IMR-90 (cell line): ENCODE measurements at regions not wholly inside any gene's neighbourhood (a gene's known extent, or its start where the extent isn't known, plus 50 kb on each side); places are given as distances from the start of the nearest gene placed in this dataset.

Source experiments
- ATAC-seq: fragments of 200-7000 bp; cut with Tn5 transposase; 2 replicates; pipeline ENCODE4 v1.9.1; 2020; ENCODE audit warnings: low read depth, mild to moderate bottlenecking, moderate library complexity
- BruUV-seq: library from RNA; stranded (reverse); fragments of 400-500 nt; replicated peaks from 2 replicates; lab custom pipeline; 2021; lab: Mats Ljungman, UMichigan
- CTCF ChIA-PET: fragments of 300-600 bp; formaldehyde crosslinking; extraction: SDS; loops from one replicate; lab custom pipeline; 2021; ENCODE audit warnings: antibody characterized with exemption; lab: Yijun Ruan, JAX
- POLR2A ChIA-PET: fragments of 300-600 bp; sonication (Branson Sonifier 250); formaldehyde crosslinking; loops from one replicate; lab custom pipeline; 2022; ENCODE audit warnings: antibody characterized with exemption; ENCODE audit not compliant: unreplicated experiment; lab: Charles Lee
- DNase-seq: peaks from one replicate; pipeline ENCODE4 v3.0.0; 2013
- H2AFZ ChIP-seq: replicated peaks from 2 replicates; pipeline ENCODE3; 2013; ENCODE audit warnings: low read length, mild to moderate bottlenecking; ENCODE audit not compliant: poor library complexity
- H2AK5ac ChIP-seq: 2 replicates; pipeline ENCODE4 v1.6.1; 2013; ENCODE audit warnings: low read depth, low read length, inconsistent platforms
- H2AK9ac ChIP-seq: replicated peaks from 2 replicates; pipeline ENCODE3; 2013; ENCODE audit warnings: mild to moderate bottlenecking, low read depth, low read length, moderate library complexity; ENCODE audit not compliant: poor library complexity
- H2BK120ac ChIP-seq: 2 replicates; pipeline ENCODE4 v1.6.1; 2013; ENCODE audit warnings: low read depth, low read length, inconsistent platforms
- H2BK15ac ChIP-seq: 3 replicates; pipeline ENCODE4 v1.6.1; 2013; ENCODE audit warnings: low read depth, low read length, inconsistent platforms
- H2BK20ac ChIP-seq: 2 replicates; pipeline ENCODE4 v1.6.1; 2013; ENCODE audit warnings: low read depth, mild to moderate bottlenecking, inconsistent platforms, low read length, moderate library complexity
- H2BK5ac ChIP-seq: 2 replicates; pipeline ENCODE4 v1.6.1; 2013; ENCODE audit warnings: mild to moderate bottlenecking, low read depth, low read length, inconsistent platforms; ENCODE audit not compliant: poor library complexity, severe bottlenecking
- H3K14ac ChIP-seq: replicated peaks from 2 replicates; pipeline ENCODE4 v1.6.1; 2013; ENCODE audit warnings: low read depth, low read length, inconsistent platforms
- H3K18ac ChIP-seq: 2 replicates; pipeline ENCODE4 v1.6.1; 2013; ENCODE audit warnings: low read depth, low read length, control low read depth
- H3K23ac ChIP-seq: 2 replicates; pipeline ENCODE4 v1.6.1; 2013; ENCODE audit warnings: low read depth, low read length, inconsistent platforms
- H3K27ac ChIP-seq: 2 replicates; pipeline ENCODE4 v1.5.1; 2013; ENCODE audit warnings: mild to moderate bottlenecking, control low read depth, low read length; ENCODE audit not compliant: insufficient read depth
- H3K27me3 ChIP-seq: 2 replicates; pipeline ENCODE4 v1.6.1; 2013; ENCODE audit warnings: low read length; ENCODE audit not compliant: control insufficient read depth, insufficient read depth
- H3K36me3 ChIP-seq: 2 replicates; pipeline ENCODE4 v1.6.1; 2013; ENCODE audit warnings: low read length, mixed read lengths; ENCODE audit not compliant: control insufficient read depth, insufficient read depth
- H3K4ac ChIP-seq: 2 replicates; pipeline ENCODE4 v1.6.1; 2013; ENCODE audit warnings: low read depth, low read length, inconsistent platforms
- H3K4me1 ChIP-seq: 2 replicates; pipeline ENCODE4 v1.6.1; 2013; ENCODE audit warnings: low read length, mixed read lengths; ENCODE audit not compliant: control insufficient read depth, insufficient read depth
- H3K4me2 ChIP-seq: 2 replicates; pipeline ENCODE4 v1.6.1; 2013; ENCODE audit warnings: low read depth, mild to moderate bottlenecking, control low read depth, low read length, moderate library complexity
- H3K4me3 ChIP-seq: 2 replicates; pipeline ENCODE4 v1.5.1; 2013; ENCODE audit warnings: low read depth, mild to moderate bottlenecking, control low read depth, low read length, moderate library complexity; ENCODE audit not compliant: insufficient read depth
- H3K56ac ChIP-seq: 2 replicates; pipeline ENCODE4 v1.6.1; 2013; ENCODE audit warnings: low read length, inconsistent platforms; ENCODE audit not compliant: insufficient read depth; ENCODE audit errors: extremely low read depth
- H3K79me1 ChIP-seq, 2 experiments: 2 replicates each; pipeline ENCODE4 v1.6.1; 2013; ENCODE audit warnings: low read length in 2 of 2, inconsistent platforms in 1 of 2, low read depth in 1 of 2
- H3K9ac ChIP-seq: 2 replicates; pipeline ENCODE4 v1.6.1; 2013; ENCODE audit warnings: low read depth, low read length, control low read depth
- H3K9me1 ChIP-seq: 2 replicates; pipeline ENCODE4 v1.6.1; 2013; ENCODE audit warnings: low read length, inconsistent platforms; ENCODE audit not compliant: insufficient read depth
- H3K9me3 ChIP-seq: 2 replicates; pipeline ENCODE4 v1.6.1; 2013; ENCODE audit warnings: low read length; ENCODE audit not compliant: control insufficient read depth, insufficient read depth
- H4K20me1 ChIP-seq: 2 replicates; pipeline ENCODE4 v1.6.1; 2013; ENCODE audit warnings: low read length, inconsistent platforms; ENCODE audit not compliant: insufficient read depth
- H4K5ac ChIP-seq: 2 replicates; pipeline ENCODE4 v1.6.1; 2013; ENCODE audit warnings: mild to moderate bottlenecking, low read depth, low read length, control low read depth
- H4K8ac ChIP-seq, 2 experiments: 2 replicates each; pipeline ENCODE4 v1.6.1; 2013; ENCODE audit warnings: low read depth in 2 of 2, low read length in 2 of 2, control low read depth in 1 of 2, inconsistent platforms in 1 of 2
- H4K91ac ChIP-seq: 2 replicates; pipeline ENCODE4 v1.6.1; 2013; ENCODE audit warnings: low read depth, low read length, inconsistent platforms; ENCODE audit not compliant: insufficient read depth
- CEBPB ChIP-seq: IDR thresholded peaks from 2 replicates; pipeline ENCODE4 v1.6.1; 2012; ENCODE audit warnings: low read depth, low read length, improper control_type of control experiment
- CHD1 ChIP-seq: IDR thresholded peaks from 2 replicates; pipeline ENCODE4 v1.6.1; 2012; ENCODE audit warnings: low read depth, low read length, improper control_type of control experiment
- POLR2A ChIP-seq: IDR thresholded peaks from 2 replicates; pipeline ENCODE4 v1.6.1; 2012; ENCODE audit warnings: mild to moderate bottlenecking, low read depth, low read length
- RAD21 ChIP-seq: IDR thresholded peaks from 2 replicates; pipeline ENCODE4 v1.6.1; 2012; ENCODE audit warnings: low read length, improper control_type of control experiment
- RCOR1 ChIP-seq: IDR thresholded peaks from 2 replicates; pipeline ENCODE4 v1.6.1; 2012; ENCODE audit warnings: mild to moderate bottlenecking, low read length, improper control_type of control experiment; ENCODE audit not compliant: insufficient replicate concordance
- SMC3 ChIP-seq: fragments of 150-350 bp; IDR thresholded peaks from 2 replicates; pipeline ENCODE4 v1.6.1; 2016; ENCODE audit warnings: low read depth, mild to moderate bottlenecking, antibody characterized with exemption, low read length, moderate library complexity
- WGBS, 2 experiments: methylation state at CpG; one replicate each; pipeline versions ENCODE4 v1.1.5 to v1.1.7; 2013; ENCODE audit warnings: missing lambda C conversion rate in 2 of 2; ENCODE audit not compliant: insufficient read length in 1 of 2; ENCODE audit errors: extremely low coverage in 2 of 2; 5-methylcytosine and 5-hydroxymethylcytosine counted together
- dilution Hi-C: fragments of 300-500 bp; cut with HindIII; formaldehyde crosslinking; loops from one replicate; pipeline ENCODE4 v1.14.3; 2018; ENCODE audit warnings: low sequenced_read_pairs; ENCODE audit not compliant: unreplicated experiment
- in situ Hi-C: fragments of 300-500 bp; cut with MboI; formaldehyde crosslinking; loops from 3 replicates; pipeline ENCODE4 v1.14.3; 2019; ENCODE audit warnings: low sequenced_read_pairs, inconsistent platforms, mixed read lengths
- intact Hi-C: fragments of 100-400 bp; cut with micrococcal nuclease; formaldehyde crosslinking; loops from 2 replicates; pipeline ENCODE4 v1.10.0; 2022
- TF ChIP-seq, protein P1 (sequence below): fragments of 150-350 bp; IDR thresholded peaks from 2 replicates; pipeline ENCODE4 v1.6.1; 2016; ENCODE audit warnings: low read depth, mild to moderate bottlenecking, low read length, moderate library complexity, borderline replicate concordance
- TF ChIP-seq, protein P2 (sequence below): conservative IDR thresholded peaks from 2 replicates; pipeline ENCODE4 v1.5.1; 2012; ENCODE audit warnings: mild to moderate bottlenecking, low read depth, low read length, improper control_type of control experiment
- TF ChIP-seq, protein P3 (sequence below): fragments of 150-350 bp; IDR thresholded peaks from 2 replicates; pipeline ENCODE4 v1.6.1; 2017; ENCODE audit warnings: mild to moderate bottlenecking, antibody characterized with exemption, low read length, low read depth

DNA sequence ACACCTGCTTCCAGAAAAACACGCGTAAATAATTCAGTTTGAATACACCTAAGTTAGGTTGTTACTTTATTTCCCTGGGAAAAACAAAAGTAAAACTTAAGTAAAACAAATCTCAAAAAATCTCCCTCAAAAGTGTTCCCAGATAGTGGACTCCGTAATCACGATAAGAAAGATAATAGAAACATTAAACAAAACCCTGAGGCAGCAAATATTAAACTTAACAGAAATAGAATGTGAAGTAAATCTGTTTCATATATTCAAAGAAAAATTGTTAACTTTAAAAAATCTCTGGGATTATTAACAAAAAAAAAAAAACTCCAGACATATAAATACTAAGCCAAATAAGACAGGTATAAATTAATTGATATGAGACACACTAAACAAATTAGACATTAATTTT, 743.2 kb upstream of the NCAM2 start:
- Histone ChIP-seq H2AFZ (no peak overlapping the region), H3K18ac (no peak overlapping the region), H3K27me3 (no peaks in the 10 kb centered on the region), H4K8ac (no peak overlapping the region), H2AK5ac (no peak overlapping the region), H4K91ac (no peak overlapping the region), H3K4me1 (no peaks in the 10 kb centered on the region), H3K79me1 (no peaks in the 10 kb centered on the region), H3K9me1 (no peaks in the 10 kb centered on the region), H3K4me2 (no peak overlapping the region), H2BK120ac (no peak overlapping the region), H2BK20ac (no peak overlapping the region), H4K20me1 (no peaks in the 10 kb centered on the region), H3K9me3 (peaks cover 4% of the 10 kb centered on the region; the same call in 1 of the 2 replicates), H3K36me3 (no peaks in the 10 kb centered on the region), H3K14ac (no peak overlapping the region), H3K4ac (no peak overlapping the region), H3K4me3 (no peak overlapping the region), H3K23ac (no peak overlapping the region), H2BK5ac (no peak overlapping the region), H2AK9ac (no peak overlapping the region), H4K5ac (no peak overlapping the region), H3K27ac (no peak overlapping the region), H3K56ac (no peak overlapping the region), H2BK15ac (no peak overlapping the region), H3K9ac (no peak overlapping the region)
- dilution Hi-C loops (no loop called here), intact Hi-C loops (no loop called here), in situ Hi-C loops (no loop called here)
- BruUV-seq: no TSS peak
- TF ChIP-seq, protein P1, sequence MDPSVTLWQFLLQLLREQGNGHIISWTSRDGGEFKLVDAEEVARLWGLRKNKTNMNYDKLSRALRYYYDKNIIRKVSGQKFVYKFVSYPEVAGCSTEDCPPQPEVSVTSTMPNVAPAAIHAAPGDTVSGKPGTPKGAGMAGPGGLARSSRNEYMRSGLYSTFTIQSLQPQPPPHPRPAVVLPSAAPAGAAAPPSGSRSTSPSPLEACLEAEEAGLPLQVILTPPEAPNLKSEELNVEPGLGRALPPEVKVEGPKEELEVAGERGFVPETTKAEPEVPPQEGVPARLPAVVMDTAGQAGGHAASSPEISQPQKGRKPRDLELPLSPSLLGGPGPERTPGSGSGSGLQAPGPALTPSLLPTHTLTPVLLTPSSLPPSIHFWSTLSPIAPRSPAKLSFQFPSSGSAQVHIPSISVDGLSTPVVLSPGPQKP: no peak
- TF ChIP-seq CEBPB: no peak
- TF ChIP-seq CHD1: no peak
- TF ChIP-seq RAD21: no peak
- TF ChIP-seq POLR2A: no peak
- TF ChIP-seq RCOR1: no peak
- TF ChIP-seq SMC3: no peak
- TF ChIP-seq, protein P2, sequence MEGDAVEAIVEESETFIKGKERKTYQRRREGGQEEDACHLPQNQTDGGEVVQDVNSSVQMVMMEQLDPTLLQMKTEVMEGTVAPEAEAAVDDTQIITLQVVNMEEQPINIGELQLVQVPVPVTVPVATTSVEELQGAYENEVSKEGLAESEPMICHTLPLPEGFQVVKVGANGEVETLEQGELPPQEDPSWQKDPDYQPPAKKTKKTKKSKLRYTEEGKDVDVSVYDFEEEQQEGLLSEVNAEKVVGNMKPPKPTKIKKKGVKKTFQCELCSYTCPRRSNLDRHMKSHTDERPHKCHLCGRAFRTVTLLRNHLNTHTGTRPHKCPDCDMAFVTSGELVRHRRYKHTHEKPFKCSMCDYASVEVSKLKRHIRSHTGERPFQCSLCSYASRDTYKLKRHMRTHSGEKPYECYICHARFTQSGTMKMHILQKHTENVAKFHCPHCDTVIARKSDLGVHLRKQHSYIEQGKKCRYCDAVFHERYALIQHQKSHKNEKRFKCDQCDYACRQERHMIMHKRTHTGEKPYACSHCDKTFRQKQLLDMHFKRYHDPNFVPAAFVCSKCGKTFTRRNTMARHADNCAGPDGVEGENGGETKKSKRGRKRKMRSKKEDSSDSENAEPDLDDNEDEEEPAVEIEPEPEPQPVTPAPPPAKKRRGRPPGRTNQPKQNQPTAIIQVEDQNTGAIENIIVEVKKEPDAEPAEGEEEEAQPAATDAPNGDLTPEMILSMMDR: no peak
- TF ChIP-seq, protein P3, sequence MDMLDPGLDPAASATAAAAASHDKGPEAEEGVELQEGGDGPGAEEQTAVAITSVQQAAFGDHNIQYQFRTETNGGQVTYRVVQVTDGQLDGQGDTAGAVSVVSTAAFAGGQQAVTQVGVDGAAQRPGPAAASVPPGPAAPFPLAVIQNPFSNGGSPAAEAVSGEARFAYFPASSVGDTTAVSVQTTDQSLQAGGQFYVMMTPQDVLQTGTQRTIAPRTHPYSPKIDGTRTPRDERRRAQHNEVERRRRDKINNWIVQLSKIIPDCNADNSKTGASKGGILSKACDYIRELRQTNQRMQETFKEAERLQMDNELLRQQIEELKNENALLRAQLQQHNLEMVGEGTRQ: no peak
- no CpG with 5 or more reads among the region's 4 CpGs for WGBS, 2 experiments
- ATAC-seq (no peak), DNase-seq (no peak)
- CTCF ChIA-PET: no interaction called here
- POLR2A ChIA-PET: no interaction called here
